ENCODE measurements at regions not wholly inside any gene's neighbourhood (a gene's known extent, or its start where the extent isn't known, plus 50 kb on each side); places are given as distances from the start of the nearest gene placed in this dataset.
"Not testable (repeated sequence)": the region's sequence is repeated elsewhere in the genome, so short reads cannot be mapped to it uniquely, and the experiment has no call there.

GRCh38 chr1:192862271-192862670 is 53.4 kb downstream of the RGS2 start:
- no peak for DNase-seq (ENCODE audit: low read depth)

GRCh38 chr1:192866241-192866868 is 57.5 kb downstream of the RGS2 start:
- DNase-seq (ENCODE audit: low read depth): no peak

GRCh38 chr1:192867180-192867579 is 58.3 kb downstream of the RGS2 start:
- DNase-seq (ENCODE audit: low read depth): no peak

GRCh38 chr1:192869308-192869940 is 60.6 kb downstream of the RGS2 start:
- no peak for DNase-seq (ENCODE audit: low read depth)

- no peak for DNase-seq (ENCODE audit: low read depth)
Observed at GRCh38 chr1:192872010-192872409, 63.2 kb downstream of the RGS2 start.

- DNase-seq (ENCODE audit: low read depth): no peak
Observed at GRCh38 chr1:192873836-192874235, 65.0 kb downstream of the RGS2 start.

- no peak for DNase-seq (ENCODE audit: low read depth)
Observed at GRCh38 chr1:192876633-192877032, 67.8 kb downstream of the RGS2 start.

- peak; percentile 55 for DNase-seq (ENCODE audit: low read depth)
Observed at GRCh38 chr1:192877283-192877886, 68.5 kb downstream of the RGS2 start.

- DNase-seq (ENCODE audit: low read depth): peak; percentile 52
Observed at GRCh38 chr1:192878249-192878648, 69.4 kb downstream of the RGS2 start.

- peak; percentile 54 for DNase-seq (ENCODE audit: low read depth)
Observed at GRCh38 chr1:192879406-192879805, 70.6 kb downstream of the RGS2 start.

GRCh38 chr1:192880231-192880630 is 71.4 kb downstream of the RGS2 start:
- DNase-seq (ENCODE audit: low read depth): no peak

GRCh38 chr1:192884241-192884640 is 75.4 kb downstream of the RGS2 start:
- no peak for DNase-seq (ENCODE audit: low read depth)

- not testable (repeated sequence) for DNase-seq (ENCODE audit: low read depth)
Observed at GRCh38 chr1:192885387-192885786, 76.5 kb downstream of the RGS2 start.

- DNase-seq (ENCODE audit: low read depth): no peak
Observed at GRCh38 chr1:192887426-192887825, 78.6 kb downstream of the RGS2 start.

- no peak for DNase-seq (ENCODE audit: low read depth)
Observed at GRCh38 chr1:192888574-192888973, 79.7 kb downstream of the RGS2 start.

GRCh38 chr1:192889082-192889481 is 80.2 kb downstream of the RGS2 start:
- no peak for DNase-seq (ENCODE audit: low read depth)

GRCh38 chr1:192890134-192890533 is 81.3 kb downstream of the RGS2 start:
- no peak for DNase-seq (ENCODE audit: low read depth)

GRCh38 chr1:192892934-192893333 is 84.1 kb downstream of the RGS2 start:
- no peak for DNase-seq (ENCODE audit: low read depth)

GRCh38 chr1:192895487-192895886 is 86.6 kb downstream of the RGS2 start:
- DNase-seq (ENCODE audit: low read depth): not testable (repeated sequence)

- DNase-seq (ENCODE audit: low read depth): no peak
Observed at GRCh38 chr1:192896376-192896775, 87.5 kb downstream of the RGS2 start.

GRCh38 chr1:192901500-192901899 is 92.7 kb downstream of the RGS2 start:
- DNase-seq (ENCODE audit: low read depth): no peak

- peak; percentile 92 for DNase-seq (ENCODE audit: low read depth)
Observed at GRCh38 chr1:192903142-192903541, 94.3 kb downstream of the RGS2 start.

GRCh38 chr1:192904438-192904895 is 95.6 kb downstream of the RGS2 start:
- peak; percentile 88 for DNase-seq (ENCODE audit: low read depth)
